GM12801 (cell line): ENCODE measurements at regions not wholly inside any gene's neighbourhood (a gene's known extent, or its start where the extent isn't known, plus 50 kb on each side); places are given as distances from the start of the nearest gene placed in this dataset.

Source experiments
- CTCF ChIP-seq: IDR thresholded peaks from one replicate; pipeline ENCODE4 v1.5.1; 2011; ENCODE audit warnings: control low read depth; ENCODE audit not compliant: insufficient read length; ENCODE audit errors: extremely low read depth

DNA sequence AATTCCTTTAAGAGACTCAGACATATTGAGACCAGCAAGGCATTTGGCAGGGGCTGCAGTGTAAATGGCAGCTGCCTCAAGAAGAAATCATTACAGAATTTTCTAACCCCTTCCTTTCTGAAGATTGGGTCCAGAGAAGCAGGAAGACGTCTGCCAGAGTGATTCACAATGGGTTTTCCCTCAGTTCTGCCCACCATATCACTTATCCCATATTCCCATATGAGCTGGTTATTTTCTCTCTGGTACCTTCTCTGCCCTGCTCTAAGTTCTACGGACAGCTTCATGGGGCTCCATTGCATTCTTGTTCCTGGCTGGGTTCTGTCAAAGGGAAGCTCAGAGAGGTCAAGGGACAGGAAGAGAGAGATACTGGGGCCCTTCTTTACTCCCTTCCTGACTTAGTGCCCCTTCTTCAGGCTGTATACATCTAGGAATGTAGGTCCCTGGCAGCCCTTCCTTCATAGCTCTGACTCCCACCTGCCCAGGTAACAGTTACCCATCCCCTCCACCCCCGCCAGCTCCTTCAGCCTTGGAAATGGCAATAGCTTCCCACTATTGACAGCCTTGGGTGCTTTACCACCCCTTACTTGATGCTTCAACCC lies 420.6 kb upstream of the DAB1 start:
- no peak for TF ChIP-seq CTCF

DNA sequence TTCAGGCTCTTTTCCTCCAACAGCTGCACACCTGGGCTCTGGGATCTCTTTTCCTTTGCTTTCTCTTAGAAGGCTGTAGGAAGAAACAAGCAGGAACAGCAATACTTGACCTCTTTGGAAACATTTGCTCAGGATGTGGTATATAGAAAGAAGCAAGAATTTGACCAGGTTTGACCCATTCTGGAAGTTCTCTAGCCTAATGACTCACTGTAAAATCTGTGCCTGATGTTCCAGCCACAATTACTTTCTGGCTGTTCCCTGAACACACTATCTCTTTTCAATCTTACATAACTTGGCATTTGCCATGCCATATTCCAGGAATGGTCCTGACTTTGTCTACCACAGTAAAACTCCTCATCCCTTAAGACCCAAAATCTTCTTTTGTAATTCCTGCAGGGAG lies 419.9 kb upstream of the DAB1 start:
- TF ChIP-seq CTCF: no peak

DNA sequence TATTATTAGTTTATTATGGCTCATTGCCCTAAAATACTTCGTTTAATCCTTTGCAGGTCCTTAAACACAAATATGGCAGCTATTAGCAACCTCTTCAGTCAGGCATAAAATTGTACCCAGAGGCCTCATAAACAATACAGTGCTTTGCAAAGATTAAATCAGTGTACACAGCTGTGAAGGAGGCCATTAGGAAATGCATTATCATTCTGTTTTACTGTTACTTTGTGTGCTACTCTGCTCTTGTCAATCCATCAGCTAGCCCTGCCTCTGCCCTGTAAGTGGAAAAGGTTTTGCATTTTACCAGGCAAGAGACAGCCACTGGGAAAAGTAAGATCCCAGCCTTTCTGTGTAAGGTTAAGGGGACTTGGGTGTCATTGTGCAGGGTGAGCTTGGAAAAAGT lies 415.7 kb upstream of the DAB1 start:
- no peak for TF ChIP-seq CTCF

DNA sequence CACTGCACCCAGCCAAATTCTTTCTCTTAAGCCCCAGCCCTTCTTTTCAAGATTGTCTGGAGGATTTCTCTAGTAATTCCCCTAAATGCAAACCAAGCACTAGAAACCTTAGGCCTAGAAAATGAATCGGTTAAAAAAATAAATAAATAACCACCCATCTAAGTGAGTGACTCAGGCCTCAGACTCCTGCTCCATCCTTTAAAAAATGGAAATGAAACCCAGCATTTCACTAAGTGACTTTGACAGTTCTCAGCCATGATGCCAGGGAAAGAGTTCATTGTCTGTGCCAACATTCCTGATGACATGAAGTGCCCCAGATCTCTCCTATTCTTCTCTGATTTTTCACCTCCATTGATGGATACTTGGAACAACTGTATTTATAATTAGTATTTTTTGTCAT lies 415.2 kb upstream of the DAB1 start:
- TF ChIP-seq CTCF: no peak

GRCh38 chr1:57835620-57836019 lies 411.8 kb upstream of the DAB1 start:
- no peak for TF ChIP-seq CTCF

DNA sequence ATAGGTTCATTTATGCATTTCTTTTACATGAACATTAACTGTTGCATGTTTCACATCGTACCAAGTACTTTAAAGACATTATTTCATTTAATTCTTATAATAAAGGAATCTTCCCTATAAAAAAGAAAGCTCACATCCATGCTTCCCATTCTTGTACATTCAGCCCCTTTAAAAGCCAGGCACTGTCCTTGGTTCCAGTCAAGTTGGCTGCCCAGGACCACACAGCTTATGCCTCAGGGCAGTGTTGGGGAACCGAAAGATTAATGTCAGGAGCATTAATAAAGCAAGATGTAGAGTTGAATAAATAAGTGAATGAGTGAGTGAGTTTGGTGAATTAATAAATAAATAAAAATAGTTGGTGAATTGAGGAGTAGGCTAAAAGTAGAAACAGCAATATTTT lies 409.4 kb upstream of the DAB1 start:
- no peak for TF ChIP-seq CTCF

DNA sequence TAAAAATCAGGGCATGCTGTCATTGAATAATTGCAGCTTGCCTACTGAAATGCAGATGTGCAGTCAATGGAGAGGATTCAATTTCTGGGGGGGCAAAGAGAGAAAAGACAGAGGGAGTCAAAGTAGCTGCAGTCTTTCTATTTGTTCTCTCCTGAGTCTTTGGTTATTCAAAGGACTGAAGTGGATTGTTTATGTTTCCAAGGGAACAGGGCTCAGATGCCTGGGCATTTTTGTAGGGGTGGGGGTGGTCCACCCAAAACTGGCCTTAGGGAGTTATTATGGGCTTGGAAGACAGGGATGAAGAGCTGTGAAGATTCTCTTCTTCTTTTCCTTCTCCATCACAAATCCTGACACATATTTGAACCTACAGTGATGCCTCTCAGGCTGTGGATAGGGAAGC lies 408.8 kb upstream of the DAB1 start:
- no peak for TF ChIP-seq CTCF

DNA sequence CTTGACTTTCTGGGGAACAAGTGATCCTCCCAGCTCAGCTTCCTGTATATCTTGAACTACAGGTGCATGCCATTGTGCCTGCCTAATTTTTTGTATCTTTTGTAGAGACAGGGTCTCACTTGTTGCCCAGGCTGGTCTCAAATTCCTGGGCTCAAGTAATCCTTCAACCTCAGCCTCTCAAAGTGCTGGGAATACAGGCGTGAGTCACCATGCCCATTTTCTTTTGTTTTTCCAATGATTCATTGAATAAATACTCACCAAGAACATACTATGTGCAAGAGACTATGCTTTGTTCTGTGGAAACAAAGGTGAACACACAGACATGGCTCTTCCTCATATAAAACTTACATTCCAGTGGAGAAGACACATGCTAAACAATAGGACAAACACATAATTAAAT lies 407.8 kb upstream of the DAB1 start:
- no peak for TF ChIP-seq CTCF
